ENCODE measurements at regions not wholly inside any gene's neighbourhood (a gene's known extent, or its start where the extent isn't known, plus 50 kb on each side); places are given as distances from the start of the nearest gene placed in this dataset.

DNA sequence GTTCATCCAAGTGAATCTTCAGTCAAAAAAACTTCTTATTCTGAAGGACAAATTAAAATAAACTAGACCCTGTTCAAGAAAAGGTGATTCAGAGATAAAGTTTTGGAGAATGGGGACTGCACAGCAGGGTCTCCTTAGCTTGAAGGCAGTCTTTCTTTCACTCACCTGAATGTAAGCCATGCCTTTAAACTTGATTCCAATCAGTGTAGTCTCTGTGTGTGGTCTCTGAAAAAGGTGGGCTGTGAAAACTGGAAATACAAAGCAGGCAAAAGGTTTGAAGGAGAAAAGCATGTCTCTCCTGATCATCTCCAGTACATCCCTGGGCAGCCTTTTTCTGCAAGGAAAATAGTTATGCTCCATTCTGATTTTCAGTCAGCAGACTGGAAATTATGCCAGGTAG lies 188.0 kb upstream of the SASH1 start:
- TF ChIP-seq, protein P1, sequence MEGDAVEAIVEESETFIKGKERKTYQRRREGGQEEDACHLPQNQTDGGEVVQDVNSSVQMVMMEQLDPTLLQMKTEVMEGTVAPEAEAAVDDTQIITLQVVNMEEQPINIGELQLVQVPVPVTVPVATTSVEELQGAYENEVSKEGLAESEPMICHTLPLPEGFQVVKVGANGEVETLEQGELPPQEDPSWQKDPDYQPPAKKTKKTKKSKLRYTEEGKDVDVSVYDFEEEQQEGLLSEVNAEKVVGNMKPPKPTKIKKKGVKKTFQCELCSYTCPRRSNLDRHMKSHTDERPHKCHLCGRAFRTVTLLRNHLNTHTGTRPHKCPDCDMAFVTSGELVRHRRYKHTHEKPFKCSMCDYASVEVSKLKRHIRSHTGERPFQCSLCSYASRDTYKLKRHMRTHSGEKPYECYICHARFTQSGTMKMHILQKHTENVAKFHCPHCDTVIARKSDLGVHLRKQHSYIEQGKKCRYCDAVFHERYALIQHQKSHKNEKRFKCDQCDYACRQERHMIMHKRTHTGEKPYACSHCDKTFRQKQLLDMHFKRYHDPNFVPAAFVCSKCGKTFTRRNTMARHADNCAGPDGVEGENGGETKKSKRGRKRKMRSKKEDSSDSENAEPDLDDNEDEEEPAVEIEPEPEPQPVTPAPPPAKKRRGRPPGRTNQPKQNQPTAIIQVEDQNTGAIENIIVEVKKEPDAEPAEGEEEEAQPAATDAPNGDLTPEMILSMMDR (IDR thresholded peaks at IDR 0.05): no peak
- no peak for TF ChIP-seq EP300 (IDR thresholded peaks at IDR 0.05)

All from tibial nerve (tissue), 4 donors.